AG04450 (cell line): ENCODE measurements at regions not wholly inside any gene's neighbourhood (a gene's known extent, or its start where the extent isn't known, plus 50 kb on each side); places are given as distances from the start of the nearest gene placed in this dataset.

Experiments
- CTCF ChIA-PET: fragments of 300-600, 350-600 bp; formaldehyde crosslinking; extraction: SDS; loops from one replicate; lab custom pipeline; 2022; ENCODE audit warnings: antibody characterized with exemption, inconsistent platforms; lab: Charles Lee
- POLR2A ChIA-PET: fragments of 350-600 bp; formaldehyde crosslinking; extraction: SDS; loops from one replicate; lab custom pipeline; 2021; ENCODE audit warnings: antibody characterized with exemption, inconsistent platforms; lab: Yijun Ruan, JAX
- DNase-seq: peaks from one replicate; pipeline ENCODE4 v3.0.0-alpha.2; 2011; ENCODE audit warnings: low read depth, low spot score
- H3K27ac ChIP-seq: one replicate; pipeline ENCODE4 v1.5.1; 2012; ENCODE audit warnings: low read depth, low read length, control low read depth
- H3K27me3 ChIP-seq: one replicate; pipeline ENCODE4 v1.6.0; 2012; ENCODE audit warnings: low read length; ENCODE audit not compliant: control insufficient read depth, insufficient read depth
- H3K4me3 ChIP-seq: 2 replicates; pipeline ENCODE4 v1.5.1; 2011; ENCODE audit warnings: mild to moderate bottlenecking, low read depth, low read length, control low read depth
- H3K9me3 ChIP-seq: 2 replicates; pipeline ENCODE4 v1.5.1; 2012; ENCODE audit warnings: low read length; ENCODE audit not compliant: control insufficient read depth, insufficient read depth
- CTCF ChIP-seq: IDR thresholded peaks from 2 replicates; pipeline ENCODE4 v1.5.1; 2011; ENCODE audit warnings: low read depth, low read length, control low read depth, inconsistent platforms

- ChIA-PET POLR2A (no interaction called here), CTCF (no interaction called here)
- Histone ChIP-seq H3K9me3 (no peaks in the 10 kb centered on the region), H3K4me3 (no peak overlapping the region), H3K27ac (no peak overlapping the region), H3K27me3 (no peaks in the 10 kb centered on the region)
- no peak for DNase-seq
- TF ChIP-seq CTCF: no peak
Observed at GRCh38 chr1:106921186-106921585, 135.3 kb upstream of the PRMT6 start.

DNA sequence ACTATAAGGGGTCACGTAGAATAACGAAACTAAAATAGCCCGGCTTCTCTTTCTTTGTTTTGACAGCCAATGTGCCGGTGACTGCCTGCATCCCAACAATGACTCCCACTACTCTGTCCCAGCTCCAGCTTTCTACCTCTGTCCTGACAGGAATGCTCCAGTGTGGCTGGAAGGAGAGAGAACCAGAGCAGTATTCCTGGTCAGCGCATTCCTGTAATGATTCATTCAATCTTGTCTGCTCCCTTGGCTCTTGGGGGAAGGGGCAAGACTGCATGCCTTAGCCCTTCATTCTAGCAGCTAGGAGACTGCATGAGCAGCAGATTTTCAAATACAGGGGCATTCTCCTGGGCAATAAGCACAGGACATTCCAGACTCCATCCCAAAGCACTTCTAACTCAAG, 132.1 kb upstream of the PRMT6 start:
- TF ChIP-seq CTCF: no peak
- Histone ChIP-seq H3K4me3 (peak overlapping the region; percentile 44), H3K9me3 (no peaks in the 10 kb centered on the region), H3K27me3 (no peaks in the 10 kb centered on the region), H3K27ac (no peak overlapping the region)
- CTCF ChIA-PET: no interaction called here
- POLR2A ChIA-PET: no interaction called here
- DNase-seq: no peak

- no peak for DNase-seq
- no peak overlapping the region for H3K27ac ChIP-seq
- no peak overlapping the region for H3K4me3 ChIP-seq
- no peaks in the 10 kb centered on the region for H3K27me3 ChIP-seq
- TF ChIP-seq CTCF: no peak
- CTCF ChIA-PET: no interaction called here
- POLR2A ChIA-PET: no interaction called here
- H3K9me3 ChIP-seq: no peaks in the 10 kb centered on the region
Observed at GRCh38 chr1:106925750-106926149, 130.7 kb upstream of the PRMT6 start.

GRCh38 chr1:106926803-106927582, 129.5 kb upstream of the PRMT6 start:
- Histone ChIP-seq H3K9me3 (no peaks in the 10 kb centered on the region), H3K27ac (no peak overlapping the region), H3K4me3 (no peak overlapping the region), H3K27me3 (no peaks in the 10 kb centered on the region)
- DNase-seq: no peak
- TF ChIP-seq CTCF: no peak
- POLR2A ChIA-PET: interaction anchor here (1.3 kb wide), 1 partner anchor 10 kb away, joined by 4 read pairs; no protein-coding TSS in a partner anchor
- CTCF ChIA-PET: no interaction called here

DNA sequence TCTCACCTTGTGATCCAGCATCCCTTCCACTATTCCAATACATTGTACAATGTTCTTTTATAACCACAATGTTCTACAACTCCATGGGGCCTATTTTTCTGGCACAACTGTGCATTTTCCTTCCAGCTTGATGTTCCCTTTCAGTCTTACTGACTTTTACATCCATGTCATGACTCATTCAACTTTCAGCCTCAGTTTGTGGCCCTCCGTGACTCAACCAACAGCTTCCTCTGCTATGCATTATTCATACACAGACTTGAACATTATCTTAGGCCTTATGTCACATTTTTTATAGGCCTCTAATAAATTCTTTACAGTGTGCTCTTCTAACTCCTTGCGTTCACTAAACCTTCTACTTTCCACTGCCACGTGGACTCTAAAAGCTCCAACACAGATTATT, 119.4 kb upstream of the PRMT6 start:
- POLR2A ChIA-PET: interaction anchor here (1.5 kb wide), 1 partner anchor 10 kb away, joined by 4 read pairs; no protein-coding TSS in a partner anchor
- Histone ChIP-seq H3K27ac (no peak overlapping the region), H3K9me3 (no peaks in the 10 kb centered on the region), H3K4me3 (no peak overlapping the region), H3K27me3 (no peaks in the 10 kb centered on the region)
- no peak for TF ChIP-seq CTCF
- CTCF ChIA-PET: no interaction called here
- DNase-seq: peak; percentile 59
